ENCODE measurements at regions not wholly inside any gene's neighbourhood (a gene's known extent, or its start where the extent isn't known, plus 50 kb on each side); places are given as distances from the start of the nearest gene placed in this dataset.

GRCh38 chr2:234307322-234307961 is 189.4 kb downstream of the ARL4C start:
- no peak for DNase-seq (ENCODE audit: low read depth, low spot score)

GRCh38 chr2:234306426-234307173 is 190.3 kb downstream of the ARL4C start:
- DNase-seq (ENCODE audit: low read depth, low spot score) = no peak

- DNase-seq (ENCODE audit: low read depth, low spot score) = no peak
Measured at GRCh38 chr2:234305846-234306245, 191.0 kb downstream of the ARL4C start.

GRCh38 chr2:234304950-234305349 is 191.9 kb downstream of the ARL4C start:
- DNase-seq (ENCODE audit: low read depth, low spot score) = no peak

GRCh38 chr2:234302664-234302991 is 194.3 kb downstream of the ARL4C start:
- DNase-seq (ENCODE audit: low read depth, low spot score) = no peak

GRCh38 chr2:234300932-234301823 is 195.7 kb downstream of the ARL4C start:
- no peak for DNase-seq (ENCODE audit: low read depth, low spot score)

GRCh38 chr2:234300391-234300925 is 196.4 kb downstream of the ARL4C start:
- no peak for DNase-seq (ENCODE audit: low read depth, low spot score)

- no peak for DNase-seq (ENCODE audit: low read depth, low spot score)
Measured at GRCh38 chr2:234298918-234299317, 198.0 kb downstream of the ARL4C start.

- DNase-seq (ENCODE audit: low read depth, low spot score) = no peak
Measured at GRCh38 chr2:234296991-234297390, 199.9 kb downstream of the ARL4C start.

- no peak for DNase-seq (ENCODE audit: low read depth, low spot score)
Measured at GRCh38 chr2:234293973-234294372, 202.9 kb downstream of the ARL4C start.

GRCh38 chr2:234292962-234293243 is 204.0 kb downstream of the ARL4C start:
- no peak for DNase-seq (ENCODE audit: low read depth, low spot score)

- peak; percentile 69 for DNase-seq (ENCODE audit: low read depth, low spot score)
Measured at GRCh38 chr2:234292205-234292961, 204.5 kb downstream of the ARL4C start.

- DNase-seq (ENCODE audit: low read depth, low spot score) = no peak
Measured at GRCh38 chr2:234291765-234292204, 205.1 kb downstream of the ARL4C start.

GRCh38 chr2:234290671-234291070 is 206.2 kb downstream of the ARL4C start:
- DNase-seq (ENCODE audit: low read depth, low spot score) = peak; percentile 66

- no peak for DNase-seq (ENCODE audit: low read depth, low spot score)
Measured at GRCh38 chr2:234289834-234290590, 206.9 kb downstream of the ARL4C start.

GRCh38 chr2:234288974-234289455 is 207.9 kb downstream of the ARL4C start:
- peak; percentile 52 for DNase-seq (ENCODE audit: low read depth, low spot score)

- no peak for DNase-seq (ENCODE audit: low read depth, low spot score)
Measured at GRCh38 chr2:234287650-234288049, 209.2 kb downstream of the ARL4C start.

GRCh38 chr2:234286956-234287355 is 209.9 kb downstream of the ARL4C start:
- no peak for DNase-seq (ENCODE audit: low read depth, low spot score)

GRCh38 chr2:234286118-234286598 is 210.7 kb downstream of the ARL4C start:
- no peak for DNase-seq (ENCODE audit: low read depth, low spot score)

GRCh38 chr2:234285541-234285940 is 211.3 kb downstream of the ARL4C start:
- DNase-seq (ENCODE audit: low read depth, low spot score) = no peak

GRCh38 chr2:234279637-234280036 is 217.2 kb downstream of the ARL4C start:
- no peak for DNase-seq (ENCODE audit: low read depth, low spot score)
